Fibroblast of upper back skin (primary cell): ENCODE measurements at regions not wholly inside any gene's neighbourhood (a gene's known extent, or its start where the extent isn't known, plus 50 kb on each side); places are given as distances from the start of the nearest gene placed in this dataset.
A peak's percentile ranks its signal among the peaks of the same experiment; 100 is the strongest.
"Not testable (repeated sequence)": the region's sequence is repeated elsewhere in the genome, so short reads cannot be mapped to it uniquely, and the experiment has no call there.

Source experiments
- DNase-seq: peaks from one replicate; pipeline ENCODE4 v3.0.0-alpha.2; 2013

- DNase-seq = not testable (repeated sequence)
These were observed 398.6 kb downstream of the DMRTA1 start for GRCh38 chr9:22845243-22845642.

GRCh38 chr9:22855980-22856379 lies 409.4 kb downstream of the DMRTA1 start:
- DNase-seq = no peak

GRCh38 chr9:22857316-22857715 lies 410.7 kb downstream of the DMRTA1 start:
- DNase-seq = no peak

GRCh38 chr9:22863106-22863505 lies 416.5 kb downstream of the DMRTA1 start:
- no peak for DNase-seq

GRCh38 chr9:22863736-22864135 lies 417.1 kb downstream of the DMRTA1 start:
- no peak for DNase-seq

- DNase-seq = no peak
These were observed 446.7 kb downstream of the DMRTA1 start for GRCh38 chr9:22893196-22893843.

GRCh38 chr9:22898591-22898990 lies 452.0 kb downstream of the DMRTA1 start:
- no peak for DNase-seq

GRCh38 chr9:22911632-22912031 lies 465.0 kb downstream of the DMRTA1 start:
- DNase-seq = no peak

GRCh38 chr9:22913026-22913425 lies 466.4 kb downstream of the DMRTA1 start:
- DNase-seq = peak; percentile 31

GRCh38 chr9:22913518-22913917 lies 466.9 kb downstream of the DMRTA1 start:
- DNase-seq = no peak

- no peak for DNase-seq
These were observed 469.5 kb downstream of the DMRTA1 start for GRCh38 chr9:22916148-22916547.

GRCh38 chr9:22919423-22919822 lies 472.8 kb downstream of the DMRTA1 start:
- no peak for DNase-seq

GRCh38 chr9:22921742-22922141 lies 475.1 kb downstream of the DMRTA1 start:
- no peak for DNase-seq

- DNase-seq = no peak
These were observed 475.6 kb downstream of the DMRTA1 start for GRCh38 chr9:22922222-22922621.

GRCh38 chr9:22954550-22954949 lies 507.9 kb downstream of the DMRTA1 start:
- no peak for DNase-seq

- DNase-seq = no peak
These were observed 508.3 kb downstream of the DMRTA1 start for GRCh38 chr9:22954964-22955363.

- DNase-seq = no peak
These were observed 522.8 kb downstream of the DMRTA1 start for GRCh38 chr9:22969350-22969979.

- no peak for DNase-seq
These were observed 523.9 kb downstream of the DMRTA1 start for GRCh38 chr9:22970434-22970975.

- DNase-seq = peak; percentile 71
These were observed 529.3 kb downstream of the DMRTA1 start for GRCh38 chr9:22975951-22976350.

- peak; percentile 74 for DNase-seq
These were observed 529.8 kb downstream of the DMRTA1 start for GRCh38 chr9:22976454-22976853.

GRCh38 chr9:22980429-22980828 lies 533.8 kb downstream of the DMRTA1 start:
- DNase-seq = not testable (repeated sequence)

GRCh38 chr9:22986556-22986955 lies 539.9 kb downstream of the DMRTA1 start:
- no peak for DNase-seq

GRCh38 chr9:22990349-22990748 lies 543.7 kb downstream of the DMRTA1 start:
- DNase-seq = no peak

GRCh38 chr9:22992780-22993179 lies 546.2 kb downstream of the DMRTA1 start:
- DNase-seq = no peak

GRCh38 chr9:22997923-22998322 lies 551.3 kb downstream of the DMRTA1 start:
- DNase-seq = no peak
